SU-DHL-6 (cell line): ENCODE measurements at regions not wholly inside any gene's neighbourhood (a gene's known extent, or its start where the extent isn't known, plus 50 kb on each side); places are given as distances from the start of the nearest gene placed in this dataset.

ENCODE experiments used
- H2AFZ ChIP-seq: fragments of 200-600 bp; sonication (generic); 2 replicates; pipeline ENCODE4 v1.6.1; 2014; ENCODE audit warnings: low read depth, mild to moderate bottlenecking, moderate library complexity, mixed read lengths, antibody characterized with exemption, low read length; ENCODE audit not compliant: severe bottlenecking
- H3F3A ChIP-seq: fragments of 200-600 bp; shearing (Covaris generic); 2 replicates; pipeline ENCODE4 v1.6.0; 2016; ENCODE audit warnings: antibody characterized with exemption, mild to moderate bottlenecking; ENCODE audit not compliant: insufficient read depth
- H3K27ac ChIP-seq: fragments of 200-600 bp; sonication (generic); 2 replicates; pipeline ENCODE4 v1.5.1; 2016; ENCODE audit warnings: low read depth, mild to moderate bottlenecking, low read length, moderate library complexity, mixed read lengths
- H3K27me3 ChIP-seq: fragments of 200-600 bp; sonication (generic), shearing (Covaris generic); 2 replicates; pipeline ENCODE4 v1.6.0; 2014; ENCODE audit warnings: mild to moderate bottlenecking, low read length
- H3K36me3 ChIP-seq: fragments of 200-600 bp; sonication (generic); 2 replicates; pipeline ENCODE4 v1.6.1; 2014; ENCODE audit warnings: mild to moderate bottlenecking, low read length, mixed read lengths
- H3K4me2 ChIP-seq: fragments of 300-600, 200-600 bp; shearing (Covaris generic), sonication (generic); 2 replicates; pipeline ENCODE4 v1.6.0; 2014; ENCODE audit warnings: low read length, low read depth, mild to moderate bottlenecking; ENCODE audit not compliant: poor library complexity, severe bottlenecking
- H3K4me3 ChIP-seq: fragments of 200-600 bp; sonication (generic); 2 replicates; pipeline ENCODE4 v1.5.1; 2014; ENCODE audit warnings: antibody characterized with exemption, low read length, mild to moderate bottlenecking, mixed read lengths; ENCODE audit not compliant: insufficient read depth, poor library complexity, severe bottlenecking
- H3K79me2 ChIP-seq: fragments of 200-600 bp; sonication (generic); 2 replicates; pipeline ENCODE4 v1.6.1; 2014; ENCODE audit warnings: mild to moderate bottlenecking, low read length, moderate library complexity; ENCODE audit not compliant: insufficient read depth
- H3K9ac ChIP-seq: fragments of 200-600 bp; sonication (generic); 2 replicates; pipeline ENCODE4 v1.7.0; 2014; ENCODE audit warnings: mild to moderate bottlenecking, low read length
- H3K9me2 ChIP-seq: fragments of 200-600 bp; sonication (generic); replicated peaks from 2 replicates; pipeline ENCODE4 v1.6.1; 2014; ENCODE audit warnings: low read length; ENCODE audit not compliant: insufficient read depth
- H3K9me3 ChIP-seq: fragments of 200-600 bp; sonication (generic); 2 replicates; pipeline ENCODE4 v1.6.1; 2014; ENCODE audit warnings: low read length, mixed read lengths; ENCODE audit not compliant: insufficient read depth
- H4K20me1 ChIP-seq: fragments of 200-600 bp; sonication (generic); 2 replicates; pipeline ENCODE4 v1.6.1; 2014; ENCODE audit warnings: low read depth, mild to moderate bottlenecking, antibody characterized with exemption, low read length, moderate library complexity, mixed read lengths
- EZH2phosphoT487 ChIP-seq: fragments of 200-600 bp; sonication (generic), shearing (Covaris generic); conservative IDR thresholded peaks from 2 replicates; pipeline ENCODE4 v1.6.1; 2018; ENCODE audit warnings: mild to moderate bottlenecking, antibody characterized with exemption, low read length, moderate library complexity, mixed read lengths
- TF ChIP-seq, protein P1 (sequence below): fragments of 200-600 bp; sonication (generic); IDR thresholded peaks from one replicate; pipeline ENCODE4 v1.5.1; 2017; ENCODE audit warnings: antibody characterized with exemption, mild to moderate bottlenecking, low read length, moderate library complexity; ENCODE audit not compliant: insufficient read depth, poor library complexity, severe bottlenecking

- Histone ChIP-seq H3K79me2 (no peaks in the 10 kb centered on the region), H3K27me3 (no peaks in the 10 kb centered on the region), H3K36me3 (no peaks in the 10 kb centered on the region), H3K4me3 (no peak overlapping the region), H2AFZ (no peak overlapping the region), H3K9me3 (no peaks in the 10 kb centered on the region), H3K27ac (no peak overlapping the region), H4K20me1 (no peaks in the 10 kb centered on the region), H3K9me2 (no peaks in the 10 kb centered on the region), H3F3A (no peaks in the 10 kb centered on the region), H3K9ac (no peak overlapping the region), H3K4me2 (no peak overlapping the region)
- no peak for TF ChIP-seq EZH2phosphoT487
- TF ChIP-seq, protein P1, sequence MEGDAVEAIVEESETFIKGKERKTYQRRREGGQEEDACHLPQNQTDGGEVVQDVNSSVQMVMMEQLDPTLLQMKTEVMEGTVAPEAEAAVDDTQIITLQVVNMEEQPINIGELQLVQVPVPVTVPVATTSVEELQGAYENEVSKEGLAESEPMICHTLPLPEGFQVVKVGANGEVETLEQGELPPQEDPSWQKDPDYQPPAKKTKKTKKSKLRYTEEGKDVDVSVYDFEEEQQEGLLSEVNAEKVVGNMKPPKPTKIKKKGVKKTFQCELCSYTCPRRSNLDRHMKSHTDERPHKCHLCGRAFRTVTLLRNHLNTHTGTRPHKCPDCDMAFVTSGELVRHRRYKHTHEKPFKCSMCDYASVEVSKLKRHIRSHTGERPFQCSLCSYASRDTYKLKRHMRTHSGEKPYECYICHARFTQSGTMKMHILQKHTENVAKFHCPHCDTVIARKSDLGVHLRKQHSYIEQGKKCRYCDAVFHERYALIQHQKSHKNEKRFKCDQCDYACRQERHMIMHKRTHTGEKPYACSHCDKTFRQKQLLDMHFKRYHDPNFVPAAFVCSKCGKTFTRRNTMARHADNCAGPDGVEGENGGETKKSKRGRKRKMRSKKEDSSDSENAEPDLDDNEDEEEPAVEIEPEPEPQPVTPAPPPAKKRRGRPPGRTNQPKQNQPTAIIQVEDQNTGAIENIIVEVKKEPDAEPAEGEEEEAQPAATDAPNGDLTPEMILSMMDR, result no peak
Observed at GRCh38 chr12:92226961-92227360, 81.3 kb upstream of the BTG1 start.

DNA sequence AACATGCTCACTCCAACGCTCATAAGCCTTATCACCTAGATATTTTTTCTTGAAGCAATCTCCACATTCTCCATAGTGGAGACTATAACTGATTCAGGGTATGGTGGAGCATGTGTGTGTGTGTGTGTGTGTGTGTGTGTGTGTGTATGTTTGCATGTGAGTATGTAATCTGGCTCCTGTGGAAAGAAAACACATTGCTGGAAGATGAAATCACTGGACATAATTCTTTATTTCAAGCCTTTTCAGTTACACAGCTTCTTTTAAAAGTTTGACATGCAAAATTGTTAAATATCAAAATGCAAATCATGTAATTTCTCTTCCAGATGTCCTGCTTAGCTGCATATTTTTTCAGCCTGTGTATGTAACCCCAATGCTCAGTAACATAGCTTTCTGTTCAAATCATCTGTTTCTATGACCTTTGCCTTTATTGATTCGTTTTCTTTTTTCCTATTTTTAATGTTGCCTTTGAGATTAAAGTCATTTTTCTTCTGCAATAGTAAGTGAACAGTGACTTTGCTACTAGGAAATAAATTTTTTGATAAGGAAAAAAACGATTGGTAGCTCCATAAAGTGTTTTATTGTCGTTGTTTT, 80.5 kb upstream of the BTG1 start:
- H3K9me3 ChIP-seq, result no peaks in the 10 kb centered on the region
- H3K27me3 ChIP-seq, result no peaks in the 10 kb centered on the region
- H3K36me3 ChIP-seq, result no peaks in the 10 kb centered on the region
- no peak overlapping the region for H2AFZ ChIP-seq
- H3K79me2 ChIP-seq, result no peaks in the 10 kb centered on the region
- H3K9ac ChIP-seq, result no peak overlapping the region
- TF ChIP-seq, protein P1, result no peak
- TF ChIP-seq EZH2phosphoT487, result no peak
- no peak overlapping the region for H3K4me2 ChIP-seq
- H4K20me1 ChIP-seq, result no peaks in the 10 kb centered on the region
- H3K9me2 ChIP-seq, result no peaks in the 10 kb centered on the region
- no peak overlapping the region for H3K27ac ChIP-seq
- H3K4me3 ChIP-seq, result no peak overlapping the region
- no peaks in the 10 kb centered on the region for H3F3A ChIP-seq

- H4K20me1 ChIP-seq, result no peaks in the 10 kb centered on the region
- TF ChIP-seq, protein P1, result no peak
- TF ChIP-seq EZH2phosphoT487, result no peak
- H3K27ac ChIP-seq, result no peak overlapping the region
- no peaks in the 10 kb centered on the region for H3K9me3 ChIP-seq
- H3K9me2 ChIP-seq, result no peaks in the 10 kb centered on the region
- H3F3A ChIP-seq, result no peaks in the 10 kb centered on the region
- H2AFZ ChIP-seq, result no peak overlapping the region
- no peaks in the 10 kb centered on the region for H3K36me3 ChIP-seq
- no peak overlapping the region for H3K4me3 ChIP-seq
- H3K9ac ChIP-seq, result no peak overlapping the region
- no peaks in the 10 kb centered on the region for H3K79me2 ChIP-seq
- no peak overlapping the region for H3K4me2 ChIP-seq
- H3K27me3 ChIP-seq, result no peaks in the 10 kb centered on the region
Observed at GRCh38 chr12:92224685-92225331, 79.2 kb upstream of the BTG1 start.
